ENCODE measurements at regions not wholly inside any gene's neighbourhood (a gene's known extent, or its start where the extent isn't known, plus 50 kb on each side); places are given as distances from the start of the nearest gene placed in this dataset.

DNA sequence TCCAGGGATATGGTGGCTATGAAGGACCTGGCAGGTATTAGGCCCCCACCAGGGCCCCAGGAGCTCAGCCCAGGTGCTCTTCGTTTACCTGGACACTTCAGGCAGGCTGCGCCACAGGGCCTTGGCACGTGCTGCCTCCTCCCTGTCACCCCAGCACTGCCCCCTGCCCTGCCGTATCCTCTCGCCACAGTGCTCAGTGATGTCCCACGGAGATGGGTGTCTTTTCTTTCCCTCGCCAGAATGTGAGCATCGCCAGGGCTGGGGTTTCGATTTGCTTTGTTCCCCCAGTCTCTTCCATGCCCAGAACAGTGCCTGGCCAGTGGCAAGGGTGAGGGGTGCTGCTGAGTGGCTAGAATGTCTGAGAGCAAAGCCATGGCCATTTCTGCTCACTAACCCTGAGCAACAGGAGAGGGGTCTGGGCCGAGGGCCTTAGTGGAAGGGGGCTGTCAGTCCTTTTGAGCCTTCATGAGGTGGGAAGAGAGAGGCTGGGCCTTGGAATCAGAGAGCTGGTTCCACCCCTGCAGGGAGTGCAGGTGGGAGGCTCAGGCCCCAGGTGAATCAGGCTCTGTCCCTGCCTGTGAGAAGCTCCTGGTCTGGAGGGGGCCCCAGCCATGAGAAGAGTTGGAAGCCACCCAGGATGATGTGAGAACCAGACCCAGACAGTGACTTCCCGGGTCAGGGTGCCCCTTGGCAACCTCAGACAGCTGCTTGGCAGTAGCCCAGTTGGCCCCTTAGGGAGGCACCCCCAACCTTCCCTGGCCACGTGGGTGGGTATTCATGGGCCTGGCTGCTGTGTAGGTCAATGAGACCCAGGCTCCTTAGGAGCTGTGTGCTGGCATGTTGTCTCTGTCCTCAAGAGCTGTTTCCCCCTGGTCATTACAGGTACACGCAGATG lies 129.9 kb upstream of the HS6ST1 start:
- no peak for DNase-seq (ENCODE audit: low read depth)

GRCh38 chr2:128449226-128450061 lies 130.8 kb upstream of the HS6ST1 start:
- no peak for DNase-seq (ENCODE audit: low read depth)

DNA sequence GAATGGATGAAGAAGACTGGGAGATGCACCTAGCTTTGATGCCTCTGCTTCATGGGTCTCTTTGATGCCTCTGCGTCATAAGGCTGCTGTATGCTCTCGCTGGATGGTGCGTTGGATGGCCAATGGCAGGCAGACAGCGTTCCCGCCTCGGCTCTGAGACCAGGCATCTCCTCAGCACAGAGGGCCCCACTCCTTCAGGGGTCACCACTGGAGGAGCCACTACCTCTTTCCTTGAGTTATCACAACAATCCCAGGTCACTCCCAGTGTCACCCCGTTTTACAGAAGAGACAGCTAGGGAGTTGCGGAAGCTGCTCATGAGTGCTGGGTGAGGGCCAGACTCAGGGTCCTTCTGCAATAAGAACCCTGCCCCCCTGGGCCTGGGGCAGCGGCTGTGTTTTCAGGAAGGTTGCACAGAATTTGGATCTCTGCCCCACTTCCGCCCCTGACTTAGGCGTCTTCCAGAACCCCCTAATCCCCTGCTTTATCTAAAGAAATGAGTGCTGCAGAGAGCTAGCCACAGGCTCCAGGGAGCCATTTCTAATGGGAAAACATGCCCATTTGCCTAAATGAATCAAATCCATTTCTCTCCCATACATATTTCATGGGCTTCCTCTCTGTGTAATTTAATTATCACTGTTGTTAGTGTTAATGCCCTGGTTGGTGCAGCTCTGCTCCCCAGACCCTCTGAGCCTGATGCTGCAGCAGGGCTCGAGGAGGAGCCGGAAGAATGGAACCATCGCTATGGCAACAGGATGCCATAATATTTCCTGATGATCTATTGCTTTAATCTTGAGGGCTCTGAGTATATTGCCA lies 131.8 kb upstream of the HS6ST1 start:
- no peak for DNase-seq (ENCODE audit: low read depth)

DNA sequence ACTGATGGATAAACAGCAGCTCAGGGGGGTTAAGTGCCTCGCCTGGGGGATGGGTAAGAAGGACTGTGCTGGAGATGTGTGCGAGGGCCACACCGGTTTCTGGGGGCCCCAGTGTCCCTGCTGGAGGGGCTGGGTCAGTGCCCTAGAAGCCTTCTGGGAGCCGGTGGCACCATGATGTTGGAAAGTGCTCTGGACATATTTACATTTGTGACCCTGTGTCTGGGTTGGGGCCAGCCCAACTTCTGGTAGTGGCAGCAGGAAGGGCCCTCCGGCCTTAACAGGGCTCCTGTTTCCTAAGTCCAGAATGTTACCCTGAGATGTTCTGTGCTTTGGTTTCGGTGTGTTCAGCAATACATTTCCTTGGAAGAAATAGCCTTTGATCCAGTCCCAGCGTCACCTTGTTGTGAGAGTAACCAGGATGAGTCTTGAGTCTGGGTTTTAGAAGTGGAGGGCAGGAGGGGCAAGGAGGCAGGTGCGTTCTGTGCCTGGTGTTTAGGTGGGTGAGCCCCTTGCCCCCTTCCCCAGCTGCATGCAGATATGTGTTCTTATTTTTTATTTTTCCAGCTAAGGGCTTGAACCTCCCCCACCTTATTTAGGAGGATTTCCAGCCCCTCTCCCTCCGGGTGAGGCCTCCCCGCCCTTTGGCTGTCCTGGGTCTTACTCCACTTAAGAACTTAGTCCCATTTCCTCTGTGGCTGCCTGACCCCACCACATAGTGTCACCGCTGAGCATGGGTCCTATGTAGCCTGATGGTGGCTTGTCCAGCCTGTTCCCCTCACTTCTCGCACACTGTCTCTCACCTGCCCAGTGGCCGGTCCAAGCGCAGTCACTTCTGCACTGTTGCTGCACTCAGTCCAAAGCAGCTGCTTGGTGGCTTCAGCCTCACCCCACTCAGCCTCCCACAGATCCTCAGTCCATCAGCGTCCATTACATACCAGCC lies 132.7 kb upstream of the HS6ST1 start:
- no peak for DNase-seq (ENCODE audit: low read depth)

DNA sequence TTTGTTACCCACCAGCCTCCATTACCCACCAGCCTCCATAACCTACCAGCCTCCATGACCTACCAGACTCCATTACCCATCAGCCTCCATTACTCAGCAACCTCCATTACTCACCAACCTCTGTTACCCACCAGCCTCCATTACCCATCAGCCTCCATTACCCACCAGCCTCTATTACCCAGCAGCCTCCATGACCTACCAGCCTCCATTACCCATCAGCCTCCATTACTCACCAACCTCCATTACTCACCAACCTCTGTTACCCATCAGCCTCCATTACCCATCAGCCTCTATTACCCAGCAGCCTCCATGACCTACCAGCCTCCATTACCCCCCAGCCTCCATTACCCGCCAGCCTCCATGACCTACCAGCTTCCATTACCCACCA lies 133.3 kb upstream of the HS6ST1 start:
- DNase-seq (ENCODE audit: low read depth), result no peak

GRCh38 chr2:128452536-128453530 lies 134.2 kb upstream of the HS6ST1 start:
- no peak for DNase-seq (ENCODE audit: low read depth)

DNA sequence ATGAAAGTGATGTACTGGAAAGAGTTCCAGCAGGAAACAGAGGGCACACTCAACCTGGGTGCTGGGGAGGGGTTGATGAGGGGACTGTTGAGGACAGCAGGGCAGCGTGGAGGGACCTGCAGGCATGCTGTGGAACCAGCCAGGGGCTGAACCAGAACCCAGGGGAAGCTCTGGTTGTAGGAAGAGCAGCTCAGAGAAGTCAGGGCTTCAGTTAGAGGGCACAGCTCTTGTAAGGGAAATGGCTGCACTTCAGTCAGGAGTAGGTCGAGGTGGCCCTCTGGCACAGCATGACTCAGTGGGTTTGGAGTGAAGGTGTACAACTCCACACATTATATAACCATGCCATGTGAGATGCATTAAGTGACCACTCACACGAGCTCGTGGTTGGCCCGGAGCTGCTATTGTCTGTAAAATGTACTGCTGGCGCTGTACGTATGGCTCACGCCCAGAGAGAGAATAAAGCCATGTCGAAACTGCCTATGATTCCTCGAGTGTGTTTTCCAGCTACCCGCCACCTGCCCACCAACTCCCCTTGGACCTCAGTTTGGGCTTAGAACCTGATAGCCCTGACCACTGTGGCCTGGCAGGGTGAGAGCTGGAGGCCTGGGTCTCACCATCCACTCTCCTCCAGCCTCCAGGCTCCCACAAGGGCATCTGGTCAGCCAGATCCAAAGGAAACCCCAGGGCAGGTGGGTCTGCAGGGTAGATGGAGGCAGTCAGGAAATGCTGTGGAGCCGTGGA lies 136.5 kb upstream of the HS6ST1 start:
- no peak for DNase-seq (ENCODE audit: low read depth)

GRCh38 chr2:128455721-128456050 lies 137.0 kb upstream of the HS6ST1 start:
- DNase-seq (ENCODE audit: low read depth), result no peak

- no peak for DNase-seq (ENCODE audit: low read depth)
These were observed 137.6 kb upstream of the HS6ST1 start for GRCh38 chr2:128456281-128456680.

- no peak for DNase-seq (ENCODE audit: low read depth)
These were observed 138.4 kb upstream of the HS6ST1 start for GRCh38 chr2:128457006-128457604.

GRCh38 chr2:128457716-128458115 lies 139.0 kb upstream of the HS6ST1 start:
- DNase-seq (ENCODE audit: low read depth), result no peak

DNA sequence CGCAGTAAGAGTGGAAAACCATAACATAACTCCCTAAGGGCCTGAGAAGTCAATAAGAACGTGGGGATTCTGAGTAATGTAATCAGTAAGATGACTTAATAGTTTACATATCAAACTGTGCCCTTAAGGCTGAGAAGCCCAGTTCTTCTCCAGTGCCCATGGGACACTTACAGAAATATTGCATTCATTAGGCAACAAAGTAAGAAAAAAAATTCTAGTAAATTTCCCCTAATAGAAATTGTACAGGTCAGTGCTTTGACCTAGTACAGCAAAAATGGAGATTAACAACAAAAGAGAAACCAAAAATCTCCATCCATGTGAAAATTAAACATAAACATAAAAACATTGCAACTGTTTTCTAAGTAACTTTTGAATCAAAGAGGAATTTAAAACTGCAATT lies 139.8 kb upstream of the HS6ST1 start:
- no peak for DNase-seq (ENCODE audit: low read depth)

- no peak for DNase-seq (ENCODE audit: low read depth)
These were observed 145.8 kb upstream of the HS6ST1 start for GRCh38 chr2:128464456-128464855.

GRCh38 chr2:128465246-128466170 lies 146.8 kb upstream of the HS6ST1 start:
- DNase-seq (ENCODE audit: low read depth), result no peak

DNA sequence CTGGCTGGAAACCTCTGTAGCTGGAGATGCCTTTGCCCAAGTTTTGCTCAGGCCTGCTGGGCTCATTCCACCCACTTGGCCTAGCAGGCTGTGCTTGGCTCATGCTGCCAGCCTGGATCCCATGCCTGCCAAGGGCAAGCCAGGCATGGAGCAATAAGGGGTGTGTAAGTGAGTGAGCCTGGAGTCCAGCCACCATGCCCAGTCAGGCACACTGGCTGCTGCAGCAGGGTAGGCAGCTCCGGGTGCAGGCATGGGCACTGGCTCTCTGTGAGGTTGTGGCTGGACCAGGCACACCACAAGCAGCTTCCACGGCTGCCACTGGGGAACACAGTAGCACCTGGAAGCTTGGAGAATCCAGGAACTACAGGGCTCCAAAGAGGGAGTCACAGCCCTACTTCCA lies 147.7 kb upstream of the HS6ST1 start:
- DNase-seq (ENCODE audit: low read depth), result no peak

DNA sequence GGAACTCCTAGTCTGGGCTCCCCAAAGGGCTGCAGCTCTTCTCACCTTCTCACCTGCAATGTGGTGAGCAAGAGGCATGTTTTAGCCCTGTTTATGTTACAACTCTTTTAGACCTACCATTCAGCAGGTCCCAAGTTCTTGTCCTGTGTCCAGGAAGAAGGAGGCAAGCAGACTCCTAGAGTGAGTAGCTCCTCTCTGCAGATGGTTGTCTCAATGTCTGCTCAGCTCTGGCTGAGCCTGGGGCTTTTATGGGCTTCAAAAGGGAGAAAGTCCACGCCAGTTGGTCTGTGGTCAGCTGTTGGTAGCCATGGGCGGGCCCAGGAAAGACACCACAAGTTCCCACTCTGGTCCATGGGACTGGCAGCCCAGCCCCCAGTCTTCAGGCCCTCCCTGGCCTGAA lies 148.1 kb upstream of the HS6ST1 start:
- no peak for DNase-seq (ENCODE audit: low read depth)

- DNase-seq (ENCODE audit: low read depth), result no peak
These were observed 148.8 kb upstream of the HS6ST1 start for GRCh38 chr2:128467321-128467969.
